ENCODE measurements at regions not wholly inside any gene's neighbourhood (a gene's known extent, or its start where the extent isn't known, plus 50 kb on each side); places are given as distances from the start of the nearest gene placed in this dataset.

GRCh38 chr5:82381591-82381990 is 103.4 kb upstream of the RPS23 start:
- no peak overlapping the region for H3K9ac ChIP-seq (ENCODE audit: low read depth, low read length)
- no peaks in the 10 kb centered on the region for H3K79me2 ChIP-seq (ENCODE audit: insufficient read depth, low read length)
- no peak overlapping the region for H3K4me3 ChIP-seq (ENCODE audit: low read depth in 1 of 2, low read length in 2 of 2)
- DNase-seq: no peak
- H3K27ac ChIP-seq (ENCODE audit: low read length): no peak overlapping the region
- H4K20me1 ChIP-seq (ENCODE audit: insufficient read depth, low read length): no peaks in the 10 kb centered on the region
- H3K27me3 ChIP-seq (ENCODE audit: insufficient read depth, low read length, poor library complexity): no peaks in the 10 kb centered on the region
- no peak overlapping the region for H3K4me2 ChIP-seq (ENCODE audit: insufficient read depth, low read length)
- H2AFZ ChIP-seq (ENCODE audit: low read depth, low read length): no peak overlapping the region
- peaks cover 30% of the 10 kb centered on the region for H3K36me3 ChIP-seq (ENCODE audit: insufficient read depth, low read length)
- no peaks in the 10 kb centered on the region for H3K4me1 ChIP-seq (ENCODE audit: insufficient read depth, low read length)
- TF ChIP-seq EZH2 (IDR thresholded peaks at IDR 0.05; ENCODE audit: borderline replicate concordance, low read depth, low read length, severe bottlenecking) (no peak), CTCF (IDR thresholded peaks at IDR 0.05; ENCODE audit: borderline replicate concordance, extremely low read depth, low read length, poor library complexity, severe bottlenecking) (no peak)
- ATAC-seq (ENCODE audit: insufficient read depth, low read depth): no peak
- peaks cover 2% of the 10 kb centered on the region for H3K9me3 ChIP-seq (ENCODE audit: insufficient read depth, low read length, severe bottlenecking)

DNA sequence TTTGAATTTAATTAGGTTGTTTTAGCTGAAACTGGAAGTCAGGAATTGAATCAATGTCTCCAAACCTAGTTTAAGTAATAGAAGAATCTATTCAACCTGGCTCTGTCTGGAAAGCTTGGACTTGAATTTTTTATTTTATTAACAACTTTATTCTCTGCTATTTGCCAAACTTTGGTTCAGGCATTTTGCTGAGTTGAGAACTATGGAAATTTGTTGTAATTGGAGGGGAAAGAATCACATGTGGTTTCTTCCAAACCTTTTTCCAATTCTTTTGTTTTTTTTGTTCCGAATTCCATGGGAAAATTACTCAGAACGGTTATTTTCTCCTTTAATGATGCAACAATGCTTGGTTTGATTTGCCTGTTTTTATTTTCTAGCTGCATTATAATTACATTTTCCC is 98.2 kb upstream of the RPS23 start:
- Histone ChIP-seq H3K9ac (ENCODE audit: low read depth, low read length) (no peak overlapping the region), H3K36me3 (ENCODE audit: insufficient read depth, low read length) (peaks cover 33% of the 10 kb centered on the region), H3K79me2 (ENCODE audit: insufficient read depth, low read length) (no peaks in the 10 kb centered on the region), H3K4me1 (ENCODE audit: insufficient read depth, low read length) (no peaks in the 10 kb centered on the region), H3K9me3 (ENCODE audit: insufficient read depth, low read length, severe bottlenecking) (peaks cover 2% of the 10 kb centered on the region), H3K27me3 (ENCODE audit: insufficient read depth, low read length, poor library complexity) (no peaks in the 10 kb centered on the region), H2AFZ (ENCODE audit: low read depth, low read length) (no peak overlapping the region), H3K4me2 (ENCODE audit: insufficient read depth, low read length) (no peak overlapping the region), H4K20me1 (ENCODE audit: insufficient read depth, low read length) (no peaks in the 10 kb centered on the region), H3K27ac (ENCODE audit: low read length) (no peak overlapping the region), H3K4me3 (ENCODE audit: low read depth in 1 of 2, low read length in 2 of 2) (no peak overlapping the region)
- no peak for ATAC-seq (ENCODE audit: insufficient read depth, low read depth)
- DNase-seq: no peak
- no peak for TF ChIP-seq EZH2 (IDR thresholded peaks at IDR 0.05; ENCODE audit: borderline replicate concordance, low read depth, low read length, severe bottlenecking)
- no peak for TF ChIP-seq CTCF (IDR thresholded peaks at IDR 0.05; ENCODE audit: borderline replicate concordance, extremely low read depth, low read length, poor library complexity, severe bottlenecking)

DNA sequence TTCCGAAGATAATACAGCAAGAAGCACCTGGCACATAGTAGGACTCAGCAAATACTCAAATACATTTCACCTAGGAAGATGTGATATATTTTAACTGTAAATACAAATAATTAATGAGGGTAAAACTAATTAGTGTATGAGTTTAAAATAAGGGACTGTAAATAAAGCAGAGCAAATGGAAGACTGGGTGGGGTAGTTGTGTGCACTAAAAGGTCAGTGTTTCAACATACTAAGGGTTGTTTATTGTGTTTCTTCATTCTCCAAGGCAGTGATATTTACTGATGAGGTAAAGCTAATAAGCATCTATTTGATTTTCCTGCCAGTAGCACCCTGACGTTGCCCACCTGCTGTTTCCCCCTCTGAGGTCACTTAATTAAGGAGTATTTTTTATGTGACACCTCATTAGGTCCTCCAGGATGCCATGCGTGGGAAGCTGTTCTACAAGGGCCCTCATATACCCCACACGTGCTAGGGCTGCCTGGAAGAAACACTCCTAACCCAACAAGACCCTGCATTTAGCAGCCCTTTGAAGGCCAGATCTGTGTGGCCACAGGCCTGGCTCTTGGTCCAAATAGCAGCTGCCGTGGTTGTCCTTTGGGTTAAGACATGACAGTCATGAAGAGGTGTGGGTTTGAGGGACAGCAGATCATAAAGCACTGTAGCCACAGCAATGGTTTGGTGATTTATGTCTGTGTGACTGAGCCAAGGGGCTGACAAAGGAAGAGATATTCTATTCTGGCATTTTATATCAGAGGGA is 97.5 kb upstream of the RPS23 start:
- DNase-seq: no peak
- H2AFZ ChIP-seq (ENCODE audit: low read depth, low read length): no peak overlapping the region
- H3K27me3 ChIP-seq (ENCODE audit: insufficient read depth, low read length, poor library complexity): no peaks in the 10 kb centered on the region
- H3K9me3 ChIP-seq (ENCODE audit: insufficient read depth, low read length, severe bottlenecking): peaks cover 2% of the 10 kb centered on the region
- peak; percentile 42; the same call in 1 of the 3 replicates for ATAC-seq (ENCODE audit: insufficient read depth, low read depth)
- no peak overlapping the region for H3K9ac ChIP-seq (ENCODE audit: low read depth, low read length)
- H4K20me1 ChIP-seq (ENCODE audit: insufficient read depth, low read length): no peaks in the 10 kb centered on the region
- no peak overlapping the region for H3K27ac ChIP-seq (ENCODE audit: low read length)
- no peaks in the 10 kb centered on the region for H3K79me2 ChIP-seq (ENCODE audit: insufficient read depth, low read length)
- H3K4me1 ChIP-seq (ENCODE audit: insufficient read depth, low read length): no peaks in the 10 kb centered on the region
- H3K4me2 ChIP-seq (ENCODE audit: insufficient read depth, low read length): no peak overlapping the region
- no peak overlapping the region for H3K4me3 ChIP-seq (ENCODE audit: low read depth in 1 of 2, low read length in 2 of 2)
- H3K36me3 ChIP-seq (ENCODE audit: insufficient read depth, low read length): peaks cover 33% of the 10 kb centered on the region
- TF ChIP-seq CTCF (IDR thresholded peaks at IDR 0.05; ENCODE audit: borderline replicate concordance, extremely low read depth, low read length, poor library complexity, severe bottlenecking): no peak
- TF ChIP-seq EZH2 (IDR thresholded peaks at IDR 0.05; ENCODE audit: borderline replicate concordance, low read depth, low read length, severe bottlenecking): no peak

Data from DND-41 (cell line).